ENCODE measurements at regions not wholly inside any gene's neighbourhood (a gene's known extent, or its start where the extent isn't known, plus 50 kb on each side); places are given as distances from the start of the nearest gene placed in this dataset.

DNA sequence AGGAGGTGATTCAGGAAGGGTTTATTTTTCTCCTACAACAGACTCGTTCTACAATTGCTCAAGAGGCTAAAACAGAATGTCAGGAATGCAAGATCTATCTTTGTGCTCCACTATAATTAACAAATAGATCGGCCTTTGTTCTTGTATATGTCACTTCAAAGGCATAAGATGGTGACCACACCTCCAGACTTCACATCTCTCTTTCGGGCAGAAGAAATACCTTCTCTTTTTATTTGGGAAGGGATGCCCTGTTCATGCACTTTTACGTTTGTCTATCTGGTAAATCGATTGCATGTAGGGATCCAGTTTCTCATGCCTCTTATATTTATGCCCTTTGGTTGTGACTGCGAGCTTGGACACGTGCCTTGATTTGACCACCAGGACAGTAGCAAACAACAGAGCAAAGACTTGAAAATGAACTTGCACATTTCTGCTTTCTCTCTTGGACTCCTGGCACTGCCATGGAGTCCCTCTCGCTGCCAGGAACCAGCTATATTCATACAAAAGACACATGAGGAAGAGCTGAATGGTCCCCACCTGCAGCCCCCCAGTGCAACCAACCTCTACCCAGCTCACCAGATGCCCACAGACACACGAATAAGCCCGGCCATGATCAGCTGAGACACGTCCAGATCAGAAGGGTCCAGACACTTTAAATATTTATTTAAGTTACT, 219.8 kb upstream of the STXBP5 start (continued):
- TF ChIP-seq, protein P1, sequence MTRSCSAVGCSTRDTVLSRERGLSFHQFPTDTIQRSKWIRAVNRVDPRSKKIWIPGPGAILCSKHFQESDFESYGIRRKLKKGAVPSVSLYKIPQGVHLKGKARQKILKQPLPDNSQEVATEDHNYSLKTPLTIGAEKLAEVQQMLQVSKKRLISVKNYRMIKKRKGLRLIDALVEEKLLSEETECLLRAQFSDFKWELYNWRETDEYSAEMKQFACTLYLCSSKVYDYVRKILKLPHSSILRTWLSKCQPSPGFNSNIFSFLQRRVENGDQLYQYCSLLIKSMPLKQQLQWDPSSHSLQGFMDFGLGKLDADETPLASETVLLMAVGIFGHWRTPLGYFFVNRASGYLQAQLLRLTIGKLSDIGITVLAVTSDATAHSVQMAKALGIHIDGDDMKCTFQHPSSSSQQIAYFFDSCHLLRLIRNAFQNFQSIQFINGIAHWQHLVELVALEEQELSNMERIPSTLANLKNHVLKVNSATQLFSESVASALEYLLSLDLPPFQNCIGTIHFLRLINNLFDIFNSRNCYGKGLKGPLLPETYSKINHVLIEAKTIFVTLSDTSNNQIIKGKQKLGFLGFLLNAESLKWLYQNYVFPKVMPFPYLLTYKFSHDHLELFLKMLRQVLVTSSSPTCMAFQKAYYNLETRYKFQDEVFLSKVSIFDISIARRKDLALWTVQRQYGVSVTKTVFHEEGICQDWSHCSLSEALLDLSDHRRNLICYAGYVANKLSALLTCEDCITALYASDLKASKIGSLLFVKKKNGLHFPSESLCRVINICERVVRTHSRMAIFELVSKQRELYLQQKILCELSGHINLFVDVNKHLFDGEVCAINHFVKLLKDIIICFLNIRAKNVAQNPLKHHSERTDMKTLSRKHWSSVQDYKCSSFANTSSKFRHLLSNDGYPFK (CRISPR knock-in tag; IDR thresholded peaks at IDR 0.05; ENCODE audit: borderline replicate concordance), result no peak
- TF ChIP-seq ZNF766 (CRISPR knock-in tag; IDR thresholded peaks at IDR 0.05; ENCODE audit: borderline replicate concordance), result peak; percentile 33; the same call in 1 of the 2 replicates
- no peak for TF ChIP-seq MIER2 (CRISPR knock-in tag; IDR thresholded peaks at IDR 0.05)
- no peak for TF ChIP-seq HOXA9 (CRISPR knock-in tag; IDR thresholded peaks at IDR 0.05; ENCODE audit: borderline replicate concordance)
- TF ChIP-seq HOXA7 (CRISPR knock-in tag; IDR thresholded peaks at IDR 0.05), result no peak
- TF ChIP-seq, protein P2, sequence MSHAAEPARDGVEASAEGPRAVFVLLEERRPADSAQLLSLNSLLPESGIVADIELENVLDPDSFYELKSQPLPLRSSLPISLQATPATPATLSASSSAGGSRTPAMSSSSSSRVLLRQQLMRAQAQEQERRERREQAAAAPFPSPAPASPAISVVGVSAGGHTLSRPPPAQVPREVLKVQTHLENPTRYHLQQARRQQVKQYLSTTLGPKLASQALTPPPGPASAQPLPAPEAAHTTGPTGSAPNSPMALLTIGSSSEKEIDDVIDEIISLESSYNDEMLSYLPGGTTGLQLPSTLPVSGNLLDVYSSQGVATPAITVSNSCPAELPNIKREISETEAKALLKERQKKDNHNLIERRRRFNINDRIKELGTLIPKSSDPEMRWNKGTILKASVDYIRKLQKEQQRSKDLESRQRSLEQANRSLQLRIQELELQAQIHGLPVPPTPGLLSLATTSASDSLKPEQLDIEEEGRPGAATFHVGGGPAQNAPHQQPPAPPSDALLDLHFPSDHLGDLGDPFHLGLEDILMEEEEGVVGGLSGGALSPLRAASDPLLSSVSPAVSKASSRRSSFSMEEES (CRISPR knock-in tag; IDR thresholded peaks at IDR 0.05), result no peak
- TF ChIP-seq ZNF121 (CRISPR knock-in tag; IDR thresholded peaks at IDR 0.05), result no peak
- no peak for TF ChIP-seq RNF2 (conservative IDR thresholded peaks at IDR 0.05; ENCODE audit: low read depth)
- TF ChIP-seq MAFK (conservative IDR thresholded peaks at IDR 0.05 in 1 of 2, IDR thresholded peaks at IDR 0.05 in 1 of 2; ENCODE audit: low read length in 2 of 2), result no peak
- no peak for TF ChIP-seq ZFP36L1 (CRISPR knock-in tag; IDR thresholded peaks at IDR 0.05)
- no peak for TF ChIP-seq RELA (CRISPR knock-in tag; IDR thresholded peaks at IDR 0.05)
- no peak for TF ChIP-seq ZNF24 (IDR thresholded peaks at IDR 0.05)
- no peak; the same call in 1 of the 2 replicates for TF ChIP-seq ZBTB43 (CRISPR knock-in tag; conservative IDR thresholded peaks at IDR 0.05)
- no peak for TF ChIP-seq ASH2L (IDR thresholded peaks at IDR 0.05; ENCODE audit: insufficient read length, low read depth, low read length)
- no peak for TF ChIP-seq ZNF580 (CRISPR knock-in tag; IDR thresholded peaks at IDR 0.05; ENCODE audit: borderline replicate concordance, low read depth)
- peak; percentile 39; the same call in 1 of the 2 replicates for TF ChIP-seq SIX4 (CRISPR knock-in tag; IDR thresholded peaks at IDR 0.05)
- no peak for TF ChIP-seq CC2D1A (CRISPR knock-in tag; IDR thresholded peaks at IDR 0.05)
- no peak for TF ChIP-seq MXD1 (CRISPR knock-in tag; IDR thresholded peaks at IDR 0.05)
- TF ChIP-seq FUBP1 (CRISPR knock-in tag; IDR thresholded peaks at IDR 0.05; ENCODE audit: borderline replicate concordance), result no peak
- TF ChIP-seq MEIS2 (CRISPR knock-in tag; IDR thresholded peaks at IDR 0.05), result no peak
- peak; percentile 66; the same call in 1 of the 2 replicates for TF ChIP-seq ZNF430 (CRISPR knock-in tag; IDR thresholded peaks at IDR 0.05)
